ENCODE measurements at regions not wholly inside any gene's neighbourhood (a gene's known extent, or its start where the extent isn't known, plus 50 kb on each side); places are given as distances from the start of the nearest gene placed in this dataset.
"Not testable (repeated sequence)": the region's sequence is repeated elsewhere in the genome, so short reads cannot be mapped to it uniquely, and the experiment has no call there.

- no peak overlapping the region for H2AFZ ChIP-seq (ENCODE audit: low read length)
- H4K91ac ChIP-seq (ENCODE audit: low read depth, low read length, poor library complexity): no peak overlapping the region
- no CpG with 5 or more reads among the region's 2 CpGs for WGBS, 2 donors (ENCODE audit: extremely low coverage in 2 of 2, insufficient read length in 2 of 2, insufficient replicate concordance in 1 of 2)
- H3K9me3 ChIP-seq (replicated peaks in 1 of 2; ENCODE audit: control insufficient read depth in 2 of 2, insufficient read depth in 1 of 2, low read depth in 1 of 2, low read length in 2 of 2): no peaks in the 10 kb centered on the region
- no peak overlapping the region for H2BK15ac ChIP-seq (ENCODE audit: low read length)
- no peak overlapping the region for H3K23ac ChIP-seq (ENCODE audit: low read depth, low read length, poor library complexity)
- no peak overlapping the region for H2AK5ac ChIP-seq (ENCODE audit: low read depth, low read length)
- no peak overlapping the region for H3K4me2 ChIP-seq (ENCODE audit: insufficient read depth, low read length, poor library complexity, severe bottlenecking)
- no peak overlapping the region for H3K9ac ChIP-seq (ENCODE audit: low read depth, low read length, poor library complexity)
- no peak overlapping the region for H2BK5ac ChIP-seq (ENCODE audit: low read length)
- no peak overlapping the region for H3K18ac ChIP-seq (ENCODE audit: low read length)
- no peak for DNase-seq (ENCODE audit: low spot score)
- no peak overlapping the region for H2BK120ac ChIP-seq (ENCODE audit: low read depth, low read length)
- H3K27ac ChIP-seq (replicated peaks; ENCODE audit: low read length): no peak overlapping the region
- no peak overlapping the region for H3K4ac ChIP-seq (ENCODE audit: low read length)
- no peak overlapping the region for H2BK12ac ChIP-seq (ENCODE audit: low read length)
- no peaks in the 10 kb centered on the region for H3K36me3 ChIP-seq (replicated peaks in 1 of 2; ENCODE audit: control insufficient read depth in 2 of 2, insufficient read depth in 2 of 2, low read length in 2 of 2)
- H3K4me3 ChIP-seq (ENCODE audit: low read length in 2 of 2): no peak overlapping the region
- H3K79me1 ChIP-seq (ENCODE audit: low read depth, low read length): no peaks in the 10 kb centered on the region
- H3K14ac ChIP-seq (ENCODE audit: low read length): no peak overlapping the region
- no peak overlapping the region for H4K8ac ChIP-seq (ENCODE audit: low read depth, low read length)
- no peaks in the 10 kb centered on the region for H3K4me1 ChIP-seq (ENCODE audit: control insufficient read depth in 2 of 2, insufficient read depth in 1 of 2, low read depth in 1 of 2, low read length in 2 of 2)
- no peaks in the 10 kb centered on the region for H3K27me3 ChIP-seq (ENCODE audit: control insufficient read depth in 3 of 3, insufficient read depth in 3 of 3, low read depth in 1 of 3, low read length in 3 of 3)
Observed at GRCh38 chr4:116243431-116243830, 841.9 kb downstream of the TRAM1L1 start.

DNA sequence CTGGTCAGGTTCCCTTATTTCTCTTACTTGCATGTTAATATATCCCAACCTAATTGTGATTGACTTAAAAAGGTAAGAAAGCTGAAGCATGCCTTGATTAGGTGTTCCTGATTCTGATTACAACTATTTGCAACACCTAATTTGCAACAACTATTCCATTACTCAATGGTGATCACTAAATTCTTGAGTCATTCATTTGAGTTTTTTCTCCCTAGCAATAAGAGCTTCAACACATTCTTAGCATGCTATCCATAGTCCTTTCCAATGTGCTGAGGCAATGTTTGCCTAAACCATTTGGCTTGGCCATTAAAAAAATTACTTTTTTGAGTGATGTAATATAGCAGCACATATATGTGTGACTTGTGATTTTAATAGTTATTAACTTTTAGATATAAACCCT is 851.4 kb downstream of the TRAM1L1 start:
- no peaks in the 10 kb centered on the region for H3K27me3 ChIP-seq (ENCODE audit: control insufficient read depth in 3 of 3, insufficient read depth in 3 of 3, low read depth in 1 of 3, low read length in 3 of 3)

GRCh38 chr4:116231999-116232398 is 853.4 kb downstream of the TRAM1L1 start:
- H3K18ac ChIP-seq (ENCODE audit: low read length); H3K4me1 ChIP-seq (ENCODE audit: control insufficient read depth in 2 of 2, insufficient read depth in 1 of 2, low read depth in 1 of 2, low read length in 2 of 2); H3K27ac ChIP-seq (replicated peaks; ENCODE audit: low read length); H3K9ac ChIP-seq (ENCODE audit: low read depth, low read length, poor library complexity); H3K4ac ChIP-seq (ENCODE audit: low read length); H2AFZ ChIP-seq (ENCODE audit: low read length); H3K9me3 ChIP-seq (replicated peaks in 1 of 2; ENCODE audit: control insufficient read depth in 2 of 2, insufficient read depth in 1 of 2, low read depth in 1 of 2, low read length in 2 of 2); H2BK12ac ChIP-seq (ENCODE audit: low read length); H3K27me3 ChIP-seq (ENCODE audit: control insufficient read depth in 3 of 3, insufficient read depth in 3 of 3, low read depth in 1 of 3, low read length in 3 of 3); H2BK5ac ChIP-seq (ENCODE audit: low read length); H2BK120ac ChIP-seq (ENCODE audit: low read depth, low read length); H3K23ac ChIP-seq (ENCODE audit: low read depth, low read length, poor library complexity); H3K4me2 ChIP-seq (ENCODE audit: insufficient read depth, low read length, poor library complexity, severe bottlenecking); H2BK15ac ChIP-seq (ENCODE audit: low read length); H4K91ac ChIP-seq (ENCODE audit: low read depth, low read length, poor library complexity); H3K14ac ChIP-seq (ENCODE audit: low read length); H2AK5ac ChIP-seq (ENCODE audit: low read depth, low read length); DNase-seq (ENCODE audit: low spot score); H3K4me3 ChIP-seq (ENCODE audit: low read length in 2 of 2); H3K79me1 ChIP-seq (ENCODE audit: low read depth, low read length); H3K36me3 ChIP-seq (replicated peaks in 1 of 2; ENCODE audit: control insufficient read depth in 2 of 2, insufficient read depth in 2 of 2, low read length in 2 of 2); H4K8ac ChIP-seq (ENCODE audit: low read depth, low read length): not testable (repeated sequence)
- no CpG with 5 or more reads among the region's 4 CpGs for WGBS, 2 donors (ENCODE audit: extremely low coverage in 2 of 2, insufficient read length in 2 of 2, insufficient replicate concordance in 1 of 2)

More for the DNA sequence above, 851.4 kb downstream of the TRAM1L1 start:
- no peak overlapping the region for H2BK5ac ChIP-seq (ENCODE audit: low read length)
- H2BK15ac ChIP-seq (ENCODE audit: low read length): no peak overlapping the region
- no peak overlapping the region for H2AFZ ChIP-seq (ENCODE audit: low read length)
- H3K36me3 ChIP-seq (replicated peaks in 1 of 2; ENCODE audit: control insufficient read depth in 2 of 2, insufficient read depth in 2 of 2, low read length in 2 of 2): no peaks in the 10 kb centered on the region
- H3K9ac ChIP-seq (ENCODE audit: low read depth, low read length, poor library complexity): no peak overlapping the region
- no peak for DNase-seq (ENCODE audit: low spot score)
- no peak overlapping the region for H2BK12ac ChIP-seq (ENCODE audit: low read length)
- H2BK120ac ChIP-seq (ENCODE audit: low read depth, low read length): no peak overlapping the region
- H3K4me1 ChIP-seq (ENCODE audit: control insufficient read depth in 2 of 2, insufficient read depth in 1 of 2, low read depth in 1 of 2, low read length in 2 of 2): peaks cover 0 to 3% of the 10 kb centered on the region in 2 donors
- no peak overlapping the region for H3K4me2 ChIP-seq (ENCODE audit: insufficient read depth, low read length, poor library complexity, severe bottlenecking)
- no peak overlapping the region for H4K8ac ChIP-seq (ENCODE audit: low read depth, low read length)
- H3K9me3 ChIP-seq (replicated peaks in 1 of 2; ENCODE audit: control insufficient read depth in 2 of 2, insufficient read depth in 1 of 2, low read depth in 1 of 2, low read length in 2 of 2): no peaks in the 10 kb centered on the region
- H3K18ac ChIP-seq (ENCODE audit: low read length): no peak overlapping the region
- no peaks in the 10 kb centered on the region for H3K79me1 ChIP-seq (ENCODE audit: low read depth, low read length)
- no peak overlapping the region for H3K4ac ChIP-seq (ENCODE audit: low read length)
- no peak overlapping the region for H3K14ac ChIP-seq (ENCODE audit: low read length)
- no peak overlapping the region for H4K91ac ChIP-seq (ENCODE audit: low read depth, low read length, poor library complexity)
- no peak overlapping the region for H3K4me3 ChIP-seq (ENCODE audit: low read length in 2 of 2)
- H3K23ac ChIP-seq (ENCODE audit: low read depth, low read length, poor library complexity): no peak overlapping the region
- no peak overlapping the region for H3K27ac ChIP-seq (replicated peaks; ENCODE audit: low read length)
- no peak overlapping the region for H2AK5ac ChIP-seq (ENCODE audit: low read depth, low read length)

DNA sequence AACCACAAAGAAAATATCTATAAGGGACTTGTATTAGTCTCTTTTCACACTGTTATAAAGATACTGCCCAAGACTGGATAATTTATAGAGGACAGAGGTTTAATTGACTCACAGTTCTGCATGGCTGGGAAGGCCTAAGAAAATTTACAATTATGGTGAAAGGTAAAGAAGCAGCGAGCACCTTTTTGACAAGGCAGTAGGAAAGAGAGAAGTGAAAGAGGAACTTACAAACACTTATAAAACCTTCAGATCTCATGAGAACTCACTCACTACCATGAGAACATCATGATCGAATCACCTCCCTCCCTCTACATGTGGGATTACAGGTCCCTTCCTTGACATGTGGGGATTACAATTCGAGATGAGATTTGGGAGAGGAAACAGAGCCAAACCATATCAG is 856.0 kb downstream of the TRAM1L1 start:
- no peak overlapping the region for H3K27ac ChIP-seq (replicated peaks; ENCODE audit: low read length)
- H2AFZ ChIP-seq (ENCODE audit: low read length): no peak overlapping the region
- H2BK120ac ChIP-seq (ENCODE audit: low read depth, low read length): no peak overlapping the region
- H4K8ac ChIP-seq (ENCODE audit: low read depth, low read length): no peak overlapping the region
- H3K4me3 ChIP-seq (ENCODE audit: low read length in 2 of 2): no peak overlapping the region
- H2BK15ac ChIP-seq (ENCODE audit: low read length): no peak overlapping the region
- no peak overlapping the region for H3K4me2 ChIP-seq (ENCODE audit: insufficient read depth, low read length, poor library complexity, severe bottlenecking)
- no peak overlapping the region for H3K18ac ChIP-seq (ENCODE audit: low read length)
- H3K14ac ChIP-seq (ENCODE audit: low read length): no peak overlapping the region
- H2BK12ac ChIP-seq (ENCODE audit: low read length): no peak overlapping the region
- H3K9me3 ChIP-seq (replicated peaks in 1 of 2; ENCODE audit: control insufficient read depth in 2 of 2, insufficient read depth in 1 of 2, low read depth in 1 of 2, low read length in 2 of 2): no peaks in the 10 kb centered on the region
- no CpG with 5 or more reads among the region's 3 CpGs for WGBS, 2 donors (ENCODE audit: extremely low coverage in 2 of 2, insufficient read length in 2 of 2, insufficient replicate concordance in 1 of 2)
- no peak for DNase-seq (ENCODE audit: low spot score)
- H3K27me3 ChIP-seq (ENCODE audit: control insufficient read depth in 3 of 3, insufficient read depth in 3 of 3, low read depth in 1 of 3, low read length in 3 of 3): no peaks in the 10 kb centered on the region
- no peak overlapping the region for H2AK5ac ChIP-seq (ENCODE audit: low read depth, low read length)
- no peaks in the 10 kb centered on the region for H3K79me1 ChIP-seq (ENCODE audit: low read depth, low read length)
- no peak overlapping the region for H3K23ac ChIP-seq (ENCODE audit: low read depth, low read length, poor library complexity)
- no peak overlapping the region for H3K9ac ChIP-seq (ENCODE audit: low read depth, low read length, poor library complexity)
- H3K36me3 ChIP-seq (replicated peaks in 1 of 2; ENCODE audit: control insufficient read depth in 2 of 2, insufficient read depth in 2 of 2, low read length in 2 of 2): no peaks in the 10 kb centered on the region
- H2BK5ac ChIP-seq (ENCODE audit: low read length): no peak overlapping the region
- H3K4ac ChIP-seq (ENCODE audit: low read length): no peak overlapping the region
- H3K4me1 ChIP-seq (ENCODE audit: control insufficient read depth in 2 of 2, insufficient read depth in 1 of 2, low read depth in 1 of 2, low read length in 2 of 2): peaks cover 0 to 3% of the 10 kb centered on the region in 2 donors
- H4K91ac ChIP-seq (ENCODE audit: low read depth, low read length, poor library complexity): no peak overlapping the region

Data from neuronal stem cell (in vitro differentiated cells).